SW 1271 (cell line): ENCODE measurements at regions not wholly inside any gene's neighbourhood (a gene's known extent, or its start where the extent isn't known, plus 50 kb on each side); places are given as distances from the start of the nearest gene placed in this dataset.

Source experiments
- DNase-seq, 2 experiments: peaks; one replicate each; lab custom pipeline; 2025; lab: John Stamatoyannopoulos, UW

- DNase-seq, result no peak
Measured at GRCh38 chr2:67043781-67044478, 353.2 kb upstream of the ETAA1 start.

- no peak for DNase-seq
Measured at GRCh38 chr2:67046591-67046990, 350.5 kb upstream of the ETAA1 start.

- DNase-seq, result no peak
Measured at GRCh38 chr2:67048314-67048713, 348.8 kb upstream of the ETAA1 start.

GRCh38 chr2:67050622-67051021, 346.5 kb upstream of the ETAA1 start:
- no peak for DNase-seq

- no peak for DNase-seq
Measured at GRCh38 chr2:67054728-67055127, 342.4 kb upstream of the ETAA1 start.

GRCh38 chr2:67055387-67056304, 341.5 kb upstream of the ETAA1 start:
- no peak for DNase-seq

- DNase-seq, result no peak
Measured at GRCh38 chr2:67057123-67057522, 340.0 kb upstream of the ETAA1 start.

GRCh38 chr2:67057901-67058703, 339.0 kb upstream of the ETAA1 start:
- no peak for DNase-seq

GRCh38 chr2:67065046-67065445, 332.1 kb upstream of the ETAA1 start:
- no peak for DNase-seq

- no peak for DNase-seq
Measured at GRCh38 chr2:67066782-67067181, 330.4 kb upstream of the ETAA1 start.

GRCh38 chr2:67067656-67068055, 329.5 kb upstream of the ETAA1 start:
- no peak for DNase-seq

- no peak for DNase-seq
Measured at GRCh38 chr2:67070826-67071225, 326.3 kb upstream of the ETAA1 start.

- no peak for DNase-seq
Measured at GRCh38 chr2:67075056-67075455, 322.1 kb upstream of the ETAA1 start.

- DNase-seq, result no peak
Measured at GRCh38 chr2:67075530-67076238, 321.4 kb upstream of the ETAA1 start.

GRCh38 chr2:67076239-67076624, 320.9 kb upstream of the ETAA1 start:
- no peak for DNase-seq

GRCh38 chr2:67079729-67080128, 317.4 kb upstream of the ETAA1 start:
- DNase-seq, result no peak

- DNase-seq, result no peak
Measured at GRCh38 chr2:67082813-67083212, 314.3 kb upstream of the ETAA1 start.

GRCh38 chr2:67083951-67084350, 313.2 kb upstream of the ETAA1 start:
- no peak for DNase-seq

- no peak for DNase-seq
Measured at GRCh38 chr2:67085146-67085545, 312.0 kb upstream of the ETAA1 start.

- DNase-seq, result no peak
Measured at GRCh38 chr2:67091681-67092080, 305.5 kb upstream of the ETAA1 start.

GRCh38 chr2:67095121-67095520, 302.0 kb upstream of the ETAA1 start:
- no peak for DNase-seq

- DNase-seq, result no peak
Measured at GRCh38 chr2:67096886-67097285, 300.2 kb upstream of the ETAA1 start.
